Epithelial cell of esophagus (primary cell): ENCODE measurements at regions not wholly inside any gene's neighbourhood (a gene's known extent, or its start where the extent isn't known, plus 50 kb on each side); places are given as distances from the start of the nearest gene placed in this dataset.

Source experiments
- DNase-seq: peaks from one replicate; pipeline ENCODE4 v3.0.0; 2010; ENCODE audit warnings: low read depth
- H3K4me3 ChIP-seq: 2 replicates; pipeline ENCODE4 v1.5.1; 2011; ENCODE audit warnings: mild to moderate bottlenecking, low read length, control low read depth
- CTCF ChIP-seq: IDR thresholded peaks from 2 replicates; pipeline ENCODE4 v1.5.1; 2011; ENCODE audit warnings: low read depth, mild to moderate bottlenecking, low read length, control low read depth, inconsistent platforms; ENCODE audit not compliant: insufficient read depth; ENCODE audit errors: missing control alignments

DNA sequence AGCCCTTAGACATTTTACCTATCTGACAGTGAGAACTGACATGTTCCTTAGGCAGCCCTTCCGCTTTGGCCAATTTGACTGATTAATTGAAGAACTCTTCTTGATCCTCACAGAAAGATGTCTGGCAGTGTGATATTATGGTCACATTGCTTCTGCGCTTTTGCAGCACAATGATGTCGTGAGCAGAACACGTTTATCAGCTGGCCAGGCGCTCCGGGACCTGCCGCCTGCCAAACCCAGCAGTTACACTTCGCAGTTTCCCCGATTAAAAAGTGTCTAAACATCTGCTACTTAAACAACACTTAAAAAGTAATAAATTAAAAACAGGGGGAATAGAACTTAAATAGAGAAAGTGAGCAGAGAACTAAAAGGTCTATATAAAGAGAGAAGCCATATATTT is 103.5 kb upstream of the ETS2 start:
- TF ChIP-seq CTCF = no peak

GRCh38 chr21:38709876-38710275 is 95.9 kb upstream of the ETS2 start:
- no peak for TF ChIP-seq CTCF
- DNase-seq = no peak
- H3K4me3 ChIP-seq = no peak overlapping the region

More for the DNA sequence above, 103.5 kb upstream of the ETS2 start:
- no peak overlapping the region for H3K4me3 ChIP-seq
- DNase-seq = no peak

DNA sequence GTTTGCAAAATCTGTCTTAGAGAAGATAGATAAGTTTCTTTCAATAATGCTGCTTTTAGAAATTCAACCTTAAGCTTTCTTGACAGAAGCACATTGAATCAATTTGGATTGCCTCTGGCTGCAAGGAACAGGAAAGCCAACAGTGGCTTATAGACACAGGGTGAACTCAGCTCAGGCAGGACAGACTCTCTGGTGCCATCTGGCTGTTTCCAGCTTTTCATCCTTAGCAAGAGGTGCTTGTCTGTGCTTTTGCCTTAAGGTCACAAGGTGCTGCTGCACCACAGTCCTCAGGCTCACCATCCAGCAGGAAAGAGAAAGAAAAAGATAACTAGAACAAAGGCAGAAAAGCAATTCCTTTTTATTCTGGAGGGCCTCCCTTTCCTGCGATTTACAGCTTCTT is 93.7 kb upstream of the ETS2 start:
- TF ChIP-seq CTCF = peak; percentile 75
- DNase-seq = peak; percentile 72
- H3K4me3 ChIP-seq = no peak overlapping the region

DNA sequence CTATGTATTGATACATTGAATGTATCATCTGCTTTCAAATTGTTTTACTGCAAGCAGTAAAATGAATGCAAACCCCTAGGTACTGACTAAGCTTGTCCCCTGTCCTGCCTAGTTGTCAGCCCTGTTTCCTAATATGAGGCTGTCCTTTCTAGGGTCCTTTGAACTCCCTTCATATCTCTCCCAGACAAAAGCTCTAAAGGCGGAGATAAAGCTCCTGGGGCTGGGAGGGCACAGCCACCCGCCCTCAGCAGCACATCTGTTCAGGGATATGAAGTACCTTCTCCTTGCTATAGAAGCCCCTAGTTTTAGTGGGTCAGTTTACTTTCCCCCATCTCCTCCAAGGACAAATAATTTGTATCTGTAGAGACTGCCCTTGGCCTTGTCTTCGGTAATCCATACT is 93.1 kb upstream of the ETS2 start:
- no peak overlapping the region for H3K4me3 ChIP-seq
- no peak for DNase-seq
- TF ChIP-seq CTCF = no peak

DNA sequence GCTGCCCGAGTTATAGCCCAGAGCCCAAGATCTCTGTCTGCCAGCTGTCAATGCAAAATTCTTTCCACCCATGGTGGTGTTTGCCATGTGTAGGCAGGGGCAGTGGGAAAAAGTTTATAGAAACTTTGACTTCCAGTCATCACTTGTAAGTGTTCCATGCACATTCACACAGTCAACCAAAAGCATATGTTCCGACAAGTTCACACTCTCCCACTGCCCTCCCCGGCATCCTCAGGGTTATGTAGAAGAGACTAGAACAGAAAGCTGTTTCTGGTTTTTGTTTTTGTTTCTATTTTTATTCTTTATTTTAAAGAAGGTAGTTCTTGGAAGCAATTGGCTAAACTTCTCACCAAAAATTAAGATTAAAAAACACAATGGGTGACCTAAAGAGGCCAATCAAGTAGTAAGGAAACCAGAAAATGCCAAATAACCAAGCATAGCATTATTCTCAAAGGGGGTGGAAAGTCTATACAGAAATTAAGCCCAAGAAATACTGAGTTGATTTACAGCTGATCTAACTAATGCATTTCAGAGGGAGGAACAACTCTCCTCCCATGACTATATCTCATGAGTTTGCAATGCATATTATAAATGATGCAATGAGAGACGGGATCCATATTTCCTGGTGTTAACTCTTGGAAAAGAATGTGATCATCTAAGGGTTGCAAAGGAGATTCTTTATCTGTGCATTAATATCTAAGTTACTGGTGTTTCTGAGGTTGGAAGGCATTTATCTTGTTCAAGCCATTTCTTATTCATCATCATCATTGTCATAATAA is 91.5 kb upstream of the ETS2 start:
- no peak overlapping the region for H3K4me3 ChIP-seq
- DNase-seq = peak; percentile 52
- TF ChIP-seq CTCF = no peak

- peak; percentile 91 for DNase-seq
- no peak for TF ChIP-seq CTCF
- H3K4me3 ChIP-seq = no peak overlapping the region
These were observed 90.7 kb upstream of the ETS2 start for GRCh38 chr21:38714999-38715398.

GRCh38 chr21:38716088-38716487 is 89.6 kb upstream of the ETS2 start:
- H3K4me3 ChIP-seq = no peak overlapping the region
- no peak for DNase-seq
- no peak for TF ChIP-seq CTCF
